HEK293T (cell line): ENCODE measurements at regions not wholly inside any gene's neighbourhood (a gene's known extent, or its start where the extent isn't known, plus 50 kb on each side); places are given as distances from the start of the nearest gene placed in this dataset.
"Not testable (repeated sequence)": the region's sequence is repeated elsewhere in the genome, so short reads cannot be mapped to it uniquely, and the experiment has no call there.

ENCODE experiments used
- CTCF ChIA-PET: fragments of 350-600 bp; formaldehyde crosslinking; extraction: SDS; loops from one replicate; lab custom pipeline; 2021; ENCODE audit warnings: antibody characterized with exemption, inconsistent platforms; lab: Yijun Ruan, JAX
- POLR2A ChIA-PET: fragments of 350-600 bp; formaldehyde crosslinking; extraction: SDS; loops from one replicate; lab custom pipeline; 2020; ENCODE audit warnings: antibody characterized with exemption, inconsistent platforms; lab: Yijun Ruan, JAX
- DNase-seq: peaks from one replicate; pipeline ENCODE4 v3.0.0; 2012; ENCODE audit warnings: mixed read lengths; ENCODE audit errors: extremely low spot score
- ARNT ChIP-seq: fragments of 450-650 bp; IDR thresholded peaks from 2 replicates; pipeline ENCODE4 v1.6.1; 2017; ENCODE audit warnings: mild to moderate bottlenecking
- BHLHE40 ChIP-seq: fragments of 450-650 bp; IDR thresholded peaks from 2 replicates; pipeline ENCODE4 v1.6.1; 2016; ENCODE audit warnings: mild to moderate bottlenecking, moderate library complexity, borderline replicate concordance
- CTBP1 ChIP-seq: fragments of 450-650 bp; IDR thresholded peaks from 2 replicates; pipeline ENCODE4 v1.6.1; 2016; ENCODE audit warnings: borderline replicate concordance
- ELF4 ChIP-seq: fragments of 450-650 bp; IDR thresholded peaks from 2 replicates; pipeline ENCODE4 v1.6.1; 2017; ENCODE audit warnings: antibody characterized with exemption
- FOXA1 ChIP-seq: fragments of 450-650 bp; IDR thresholded peaks from 2 replicates; pipeline ENCODE4 v1.6.1; 2016; ENCODE audit warnings: mild to moderate bottlenecking
- FOXK2 ChIP-seq: fragments of 450-650 bp; IDR thresholded peaks from 2 replicates; pipeline ENCODE4 v1.6.1; 2016; ENCODE audit warnings: mild to moderate bottlenecking
- FOXM1 ChIP-seq: fragments of 450-650 bp; IDR thresholded peaks from 2 replicates; pipeline ENCODE4 v1.6.1; 2017; ENCODE audit warnings: mild to moderate bottlenecking, borderline replicate concordance
- HDGF ChIP-seq: fragments of 450-650 bp; IDR thresholded peaks from 2 replicates; pipeline ENCODE4 v1.6.1; 2017; ENCODE audit warnings: antibody characterized with exemption, borderline replicate concordance
- L3MBTL2 ChIP-seq: fragments of 450-650 bp; conservative IDR thresholded peaks from 2 replicates; pipeline ENCODE4 v1.6.1; 2016; ENCODE audit warnings: mild to moderate bottlenecking
- LEF1 ChIP-seq: fragments of 450-650 bp; IDR thresholded peaks from 2 replicates; pipeline ENCODE4 v1.6.1; 2017; ENCODE audit warnings: mild to moderate bottlenecking, borderline replicate concordance
- NFRKB ChIP-seq: fragments of 450-650 bp; IDR thresholded peaks from 2 replicates; pipeline ENCODE4 v1.6.1; 2016; ENCODE audit warnings: mild to moderate bottlenecking, moderate library complexity
- SP1 ChIP-seq: fragments of 450-650 bp; IDR thresholded peaks from 2 replicates; pipeline ENCODE4 v1.6.1; 2017
- SUZ12 ChIP-seq: fragments of 450-650 bp; IDR thresholded peaks from 2 replicates; pipeline ENCODE4 v1.6.1; 2016; ENCODE audit warnings: mild to moderate bottlenecking
- TARDBP ChIP-seq: fragments of 450-650 bp; IDR thresholded peaks from 2 replicates; pipeline ENCODE4 v1.6.1; 2016
- ZNF384 ChIP-seq: fragments of 450-650 bp; IDR thresholded peaks from 2 replicates; pipeline ENCODE4 v1.6.1; 2016
- TF ChIP-seq, protein P1 (sequence below): fragments of 450-650 bp; IDR thresholded peaks from 2 replicates; pipeline ENCODE4 v1.6.1; 2016

DNA sequence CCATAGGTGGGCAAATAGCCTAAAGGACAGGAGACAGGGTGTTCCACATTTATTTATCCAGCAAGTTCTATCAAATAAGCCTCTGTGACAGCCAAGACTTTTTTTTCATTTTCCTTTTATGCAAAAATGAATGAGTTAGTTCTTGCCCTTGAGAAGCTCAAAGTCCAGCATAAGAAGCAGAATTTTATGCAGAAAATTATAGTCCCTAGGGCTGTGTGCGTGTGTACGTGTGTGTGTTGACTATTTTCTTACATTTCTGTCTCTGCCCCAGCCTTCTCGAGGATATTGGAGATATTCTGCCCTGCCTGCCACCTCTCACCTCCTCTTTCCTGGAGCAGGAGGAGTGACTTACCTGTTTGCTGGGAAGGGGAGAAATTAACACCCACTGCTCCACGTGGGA, 221.9 kb downstream of the SREK1 start:
- no peak for TF ChIP-seq SP1
- no peak for TF ChIP-seq FOXA1
- no peak for TF ChIP-seq SUZ12
- TF ChIP-seq ELF4: no peak
- no peak for TF ChIP-seq HDGF
- no peak for TF ChIP-seq CTBP1
- TF ChIP-seq TARDBP: no peak
- no peak for TF ChIP-seq ARNT
- no peak for TF ChIP-seq FOXK2
- TF ChIP-seq L3MBTL2: no peak
- TF ChIP-seq BHLHE40: no peak
- TF ChIP-seq, protein P1, sequence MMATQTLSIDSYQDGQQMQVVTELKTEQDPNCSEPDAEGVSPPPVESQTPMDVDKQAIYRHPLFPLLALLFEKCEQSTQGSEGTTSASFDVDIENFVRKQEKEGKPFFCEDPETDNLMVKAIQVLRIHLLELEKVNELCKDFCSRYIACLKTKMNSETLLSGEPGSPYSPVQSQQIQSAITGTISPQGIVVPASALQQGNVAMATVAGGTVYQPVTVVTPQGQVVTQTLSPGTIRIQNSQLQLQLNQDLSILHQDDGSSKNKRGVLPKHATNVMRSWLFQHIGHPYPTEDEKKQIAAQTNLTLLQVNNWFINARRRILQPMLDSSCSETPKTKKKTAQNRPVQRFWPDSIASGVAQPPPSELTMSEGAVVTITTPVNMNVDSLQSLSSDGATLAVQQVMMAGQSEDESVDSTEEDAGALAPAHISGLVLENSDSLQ: no peak
- no peak for TF ChIP-seq FOXM1
- no peak for TF ChIP-seq LEF1
- TF ChIP-seq NFRKB: no peak
- TF ChIP-seq ZNF384: no peak
- DNase-seq: no peak
- ChIA-PET CTCF (no interaction called here), POLR2A (no interaction called here)

DNA sequence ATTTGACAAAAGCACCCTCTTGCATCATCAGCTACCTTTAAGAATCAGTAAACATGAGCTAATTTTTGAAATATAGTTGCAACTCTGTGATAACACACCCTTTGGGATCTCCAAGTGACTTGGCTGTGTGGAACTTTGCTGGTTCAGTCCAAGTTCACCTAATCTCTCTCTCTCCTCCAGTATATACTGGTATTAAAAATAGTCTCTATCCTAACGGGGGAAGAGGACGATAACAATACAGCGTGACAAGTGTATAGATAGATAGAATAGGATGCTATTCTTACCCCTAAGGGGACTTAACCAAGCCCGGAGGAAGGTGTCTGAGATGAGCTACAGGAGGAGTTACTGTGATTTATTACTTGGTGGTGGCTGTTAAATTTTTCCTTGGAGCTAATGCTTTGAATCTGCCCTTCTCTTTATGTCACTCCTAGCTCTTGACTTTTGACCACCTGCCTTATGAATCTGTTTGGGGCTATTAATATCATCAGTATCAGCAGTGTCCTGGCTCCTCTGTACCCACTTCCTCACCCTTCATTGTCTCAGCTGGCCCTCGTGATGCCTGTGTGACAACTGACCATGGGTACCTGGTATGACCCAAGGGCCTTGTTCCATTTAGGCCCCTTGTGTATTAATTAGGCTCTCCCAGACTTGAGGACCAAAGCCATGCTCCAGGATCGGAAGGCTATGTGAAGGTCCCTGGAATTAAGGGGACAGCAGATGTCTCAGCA, 223.9 kb downstream of the SREK1 start:
- DNase-seq: no peak
- ChIA-PET CTCF (interaction anchor here (0.9 kb wide), 1 partner anchor 62 kb away, joined by 4 read pairs; no protein-coding TSS in a partner anchor), POLR2A (no interaction called here)
- TF ChIP-seq ELF4 (no peak), SP1 (no peak), FOXM1 (no peak)

DNA sequence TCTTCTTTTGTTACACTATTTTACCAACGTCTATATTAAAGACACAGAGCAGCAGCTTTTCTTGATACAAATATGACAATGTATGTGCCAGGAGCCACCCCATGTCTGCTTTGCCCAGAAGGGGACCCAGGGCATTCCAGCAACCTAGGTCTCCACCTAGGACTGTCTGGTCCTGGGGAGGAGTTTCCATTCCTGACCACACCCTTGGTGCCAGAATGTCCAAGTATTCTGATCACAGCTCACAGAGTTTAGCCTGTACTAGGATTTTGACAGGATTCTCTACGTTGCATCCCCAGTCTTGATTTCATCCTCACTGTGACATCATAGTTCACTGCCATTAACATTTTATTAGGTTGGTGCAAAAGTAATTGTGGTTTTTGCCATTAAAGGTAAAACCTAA, 224.7 kb downstream of the SREK1 start:
- CTCF ChIA-PET: no interaction called here
- no peak for TF ChIP-seq SUZ12
- TF ChIP-seq ZNF384: no peak
- TF ChIP-seq, protein P1: no peak
- TF ChIP-seq ELF4: no peak
- no peak for TF ChIP-seq LEF1
- TF ChIP-seq TARDBP: no peak
- no peak for TF ChIP-seq FOXA1
- TF ChIP-seq FOXM1: no peak
- TF ChIP-seq HDGF: no peak
- TF ChIP-seq L3MBTL2: no peak
- no peak for TF ChIP-seq SP1
- POLR2A ChIA-PET: no interaction called here
- DNase-seq: no peak

DNA sequence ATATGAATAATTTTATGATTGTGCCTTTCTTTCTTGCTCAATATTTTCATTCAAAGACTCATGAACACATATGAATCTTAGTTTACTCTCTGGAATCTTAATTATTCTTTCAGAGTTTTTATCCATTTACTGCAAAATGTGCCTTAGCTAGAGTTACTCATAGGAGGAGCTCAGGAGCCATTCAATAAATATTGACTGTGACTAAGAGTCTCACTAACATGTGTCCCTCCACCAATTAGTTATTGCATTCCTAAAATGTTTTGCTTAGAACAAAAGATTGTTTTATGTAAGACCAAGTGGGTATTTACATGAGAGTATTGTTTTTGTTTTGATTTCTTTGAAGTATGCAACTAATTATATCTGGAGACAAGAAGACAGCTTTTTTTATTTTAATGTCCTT, 218.4 kb upstream of the MAST4 start:
- CTCF ChIA-PET: interaction anchor here (0.6 kb wide), 1 partner anchor 88 kb away, joined by 3 read pairs; no protein-coding TSS in a partner anchor
- POLR2A ChIA-PET: no interaction called here

DNA sequence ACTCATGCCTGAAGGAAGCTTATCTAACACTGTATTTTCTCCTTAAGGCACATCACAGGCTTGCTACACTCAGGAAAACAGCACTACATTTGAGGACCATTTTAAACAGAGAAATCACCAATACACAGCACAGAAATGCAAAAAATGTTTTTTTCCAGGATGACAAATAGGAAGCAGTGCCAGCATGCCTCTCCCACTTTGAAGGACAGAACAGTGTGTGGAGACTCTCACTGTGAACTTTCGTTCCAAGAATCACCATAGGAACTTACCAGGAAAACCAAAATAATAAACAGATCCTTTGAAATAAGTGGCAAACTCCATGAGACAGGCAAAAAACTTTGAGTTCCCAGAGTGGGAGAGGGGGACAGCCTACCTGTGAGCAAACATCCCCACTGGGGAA, 217.8 kb upstream of the MAST4 start:
- ChIA-PET POLR2A (no interaction called here), CTCF (interaction anchor here (0.6 kb wide), 1 partner anchor 89 kb away, joined by 3 read pairs; no protein-coding TSS in a partner anchor)
- TF ChIP-seq FOXK2: no peak
- TF ChIP-seq, protein P1: no peak
- TF ChIP-seq CTBP1: no peak
- no peak for TF ChIP-seq TARDBP
- TF ChIP-seq ARNT: no peak
- no peak for TF ChIP-seq NFRKB
- TF ChIP-seq HDGF: no peak
- no peak for TF ChIP-seq FOXM1
- TF ChIP-seq BHLHE40: no peak
- no peak for TF ChIP-seq LEF1
- DNase-seq: no peak

More for the DNA sequence above, 218.4 kb upstream of the MAST4 start:
- TF ChIP-seq CTBP1: no peak
- TF ChIP-seq HDGF: no peak
- TF ChIP-seq, protein P1: no peak
- TF ChIP-seq TARDBP: no peak
- TF ChIP-seq FOXK2: no peak
- no peak for TF ChIP-seq BHLHE40
- TF ChIP-seq FOXM1: no peak
- TF ChIP-seq ARNT: no peak
- TF ChIP-seq SUZ12: no peak
- DNase-seq: no peak

DNA sequence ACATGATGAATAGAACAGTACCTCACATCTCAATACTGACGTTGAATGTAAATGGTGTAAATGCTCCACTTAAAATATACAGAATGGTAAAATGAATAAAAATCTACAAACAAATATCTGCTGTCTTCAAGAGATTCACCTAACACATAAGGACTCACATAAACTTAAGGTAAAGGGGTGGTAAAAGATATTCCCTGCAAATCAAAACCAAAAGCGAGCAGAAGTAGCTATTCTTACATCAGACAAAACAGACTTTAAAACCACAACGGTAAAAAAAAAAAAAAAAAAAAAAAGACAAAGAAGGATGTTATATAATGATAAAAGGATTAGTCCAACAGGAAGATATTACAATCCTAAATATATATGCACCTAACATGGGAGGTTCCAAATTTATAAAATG, 214.0 kb upstream of the MAST4 start:
- TF ChIP-seq ZNF384 (no peak), HDGF (no peak), SUZ12 (no peak), ARNT (no peak), FOXK2 (no peak), SP1 (no peak), LEF1 (no peak), TARDBP (no peak), FOXM1 (no peak), FOXA1 (no peak), CTBP1 (no peak), NFRKB (no peak), L3MBTL2 (no peak), BHLHE40 (no peak), ELF4 (no peak)
- TF ChIP-seq, protein P1: no peak
- ChIA-PET CTCF (interaction anchor here (1.3 kb wide), 1 partner anchor 76 kb away, joined by 4 read pairs; no protein-coding TSS in a partner anchor), POLR2A (no interaction called here)
- DNase-seq: no peak

DNA sequence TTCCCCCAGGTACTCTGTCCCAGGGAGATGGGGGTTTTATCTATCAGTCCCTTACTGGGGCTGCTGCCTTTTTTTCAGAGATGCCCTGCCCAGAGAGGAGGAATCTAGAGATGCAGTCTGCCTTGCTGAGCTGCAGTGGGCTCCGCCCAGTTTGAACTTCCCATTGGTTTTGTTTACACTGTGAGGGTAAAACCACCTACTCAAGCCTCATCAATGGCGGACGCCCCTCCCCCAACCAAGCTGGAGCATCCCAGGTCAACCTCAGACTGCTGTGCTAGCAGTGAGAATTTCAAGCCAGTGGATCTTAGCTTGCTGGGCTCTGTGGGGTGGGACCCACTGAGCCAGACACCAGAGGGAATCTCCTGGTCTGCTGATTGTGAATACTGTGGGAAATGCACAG, 191.0 kb upstream of the MAST4 start:
- CTCF ChIA-PET, POLR2A ChIA-PET, DNase-seq: not testable (repeated sequence)
